Neural progenitor cell (in vitro differentiated cells): ENCODE measurements at regions not wholly inside any gene's neighbourhood (a gene's known extent, or its start where the extent isn't known, plus 50 kb on each side); places are given as distances from the start of the nearest gene placed in this dataset.
"Not testable (repeated sequence)": the region's sequence is repeated elsewhere in the genome, so short reads cannot be mapped to it uniquely, and the experiment has no call there.

Experiments
- EZH2 ChIP-seq: fragments of 200-600 bp; sonication (generic); IDR thresholded peaks from 2 replicates; pipeline ENCODE4 v1.6.1; 2017; ENCODE audit warnings: antibody characterized with exemption, mild to moderate bottlenecking, moderate library complexity
- EZH2phosphoT487 ChIP-seq: fragments of 200-600 bp; sonication (generic); IDR thresholded peaks from 2 replicates; pipeline ENCODE4 v1.6.1; 2017; ENCODE audit warnings: antibody characterized with exemption
- TF ChIP-seq, protein P1 (sequence below): fragments of 200-600 bp; sonication (generic); IDR thresholded peaks from 2 replicates; pipeline ENCODE4 v1.5.1; 2017; ENCODE audit warnings: antibody characterized with exemption, mild to moderate bottlenecking

DNA sequence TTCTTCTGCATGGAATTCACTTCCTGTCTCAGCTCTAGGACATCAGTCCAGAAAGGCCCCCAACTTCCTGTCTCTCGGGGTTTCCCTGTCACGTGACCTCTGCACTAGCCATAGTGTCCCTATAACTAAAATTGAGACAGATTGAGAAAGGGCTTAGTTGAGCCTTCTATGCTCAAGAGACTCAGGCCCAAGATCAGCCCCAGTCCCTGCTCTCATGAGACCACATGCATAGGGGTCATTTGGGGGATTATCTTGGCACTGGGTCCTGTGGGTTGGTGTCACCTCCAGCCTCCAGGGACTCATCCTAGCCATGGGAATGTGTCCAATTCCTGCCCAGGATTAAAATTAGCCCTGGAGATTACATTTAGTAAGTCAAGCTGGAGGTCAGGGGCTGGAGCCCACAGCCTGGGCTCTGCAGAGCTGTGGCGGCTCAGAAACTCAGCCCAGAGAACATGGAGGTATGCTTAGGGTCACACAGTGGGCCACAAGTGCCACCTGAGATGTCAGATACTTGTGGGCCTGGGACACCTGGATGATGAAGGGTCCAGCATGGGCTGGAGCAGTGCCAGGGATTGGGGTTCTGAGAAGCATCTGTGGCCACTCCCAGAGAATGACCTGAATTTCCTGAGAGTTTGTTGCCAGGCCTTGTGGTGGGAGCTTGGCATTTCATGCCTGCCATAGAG, 174.3 kb upstream of the TPTE start:
- TF ChIP-seq, protein P1, sequence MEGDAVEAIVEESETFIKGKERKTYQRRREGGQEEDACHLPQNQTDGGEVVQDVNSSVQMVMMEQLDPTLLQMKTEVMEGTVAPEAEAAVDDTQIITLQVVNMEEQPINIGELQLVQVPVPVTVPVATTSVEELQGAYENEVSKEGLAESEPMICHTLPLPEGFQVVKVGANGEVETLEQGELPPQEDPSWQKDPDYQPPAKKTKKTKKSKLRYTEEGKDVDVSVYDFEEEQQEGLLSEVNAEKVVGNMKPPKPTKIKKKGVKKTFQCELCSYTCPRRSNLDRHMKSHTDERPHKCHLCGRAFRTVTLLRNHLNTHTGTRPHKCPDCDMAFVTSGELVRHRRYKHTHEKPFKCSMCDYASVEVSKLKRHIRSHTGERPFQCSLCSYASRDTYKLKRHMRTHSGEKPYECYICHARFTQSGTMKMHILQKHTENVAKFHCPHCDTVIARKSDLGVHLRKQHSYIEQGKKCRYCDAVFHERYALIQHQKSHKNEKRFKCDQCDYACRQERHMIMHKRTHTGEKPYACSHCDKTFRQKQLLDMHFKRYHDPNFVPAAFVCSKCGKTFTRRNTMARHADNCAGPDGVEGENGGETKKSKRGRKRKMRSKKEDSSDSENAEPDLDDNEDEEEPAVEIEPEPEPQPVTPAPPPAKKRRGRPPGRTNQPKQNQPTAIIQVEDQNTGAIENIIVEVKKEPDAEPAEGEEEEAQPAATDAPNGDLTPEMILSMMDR = not testable (repeated sequence)
- TF ChIP-seq EZH2, EZH2phosphoT487: not testable (repeated sequence)
